GM20431 (cell line): ENCODE measurements at regions not wholly inside any gene's neighbourhood (a gene's known extent, or its start where the extent isn't known, plus 50 kb on each side); places are given as distances from the start of the nearest gene placed in this dataset.
"Not testable (repeated sequence)": the region's sequence is repeated elsewhere in the genome, so short reads cannot be mapped to it uniquely, and the experiment has no call there.

ENCODE experiments used
- in situ Hi-C: fragments of 300-500 bp; cut with MseI, MboI; formaldehyde crosslinking; loops from one replicate; pipeline ENCODE4 v1.15.0; 2020; ENCODE audit warnings: low sequenced_read_pairs; ENCODE audit not compliant: unreplicated experiment

- in situ Hi-C loops = no loop called here
Measured at GRCh38 chr17:77331301-77331864, 190.6 kb downstream of the SEC14L1 start.

GRCh38 chr17:77332034-77332971 lies 191.5 kb downstream of the SEC14L1 start:
- in situ Hi-C loops = no loop called here

- in situ Hi-C loops = no loop called here
Measured at GRCh38 chr17:77332981-77333685, 192.4 kb downstream of the SEC14L1 start.

- in situ Hi-C loops = no loop called here
Measured at GRCh38 chr17:77337150-77337549, 196.4 kb downstream of the SEC14L1 start.

- in situ Hi-C loops = no loop called here
Measured at GRCh38 chr17:77341069-77341541, 200.3 kb downstream of the SEC14L1 start.

- in situ Hi-C loops = not testable (repeated sequence)
Measured at GRCh38 chr17:77342656-77342990, 201.9 kb downstream of the SEC14L1 start.

- in situ Hi-C loops = no loop called here
Measured at GRCh38 chr17:77343031-77343800, 202.4 kb downstream of the SEC14L1 start.

- in situ Hi-C loops = no loop called here
Measured at GRCh38 chr17:77344038-77344437, 203.3 kb downstream of the SEC14L1 start.

GRCh38 chr17:77345260-77345910 lies 204.6 kb downstream of the SEC14L1 start:
- in situ Hi-C loops = no loop called here

- in situ Hi-C loops = no loop called here
Measured at GRCh38 chr17:77346765-77347164, 206.0 kb downstream of the SEC14L1 start.

- in situ Hi-C loops = no loop called here
Measured at GRCh38 chr17:77347544-77347943, 206.8 kb downstream of the SEC14L1 start.

- in situ Hi-C loops = no loop called here
Measured at GRCh38 chr17:77349976-77350830, 209.4 kb downstream of the SEC14L1 start.

- in situ Hi-C loops = no loop called here
Measured at GRCh38 chr17:77352441-77352840, 211.7 kb downstream of the SEC14L1 start.

GRCh38 chr17:77352996-77353395 lies 212.2 kb downstream of the SEC14L1 start:
- in situ Hi-C loops = no loop called here

GRCh38 chr17:77353684-77354419 lies 213.1 kb downstream of the SEC14L1 start:
- in situ Hi-C loops = no loop called here

- in situ Hi-C loops = no loop called here
Measured at GRCh38 chr17:77354420-77354669, 213.6 kb downstream of the SEC14L1 start.

GRCh38 chr17:77354670-77355455 lies 214.1 kb downstream of the SEC14L1 start:
- in situ Hi-C loops = no loop called here
